IPS-NIHi7 (cell line): ENCODE measurements at regions not wholly inside any gene's neighbourhood (a gene's known extent, or its start where the extent isn't known, plus 50 kb on each side); places are given as distances from the start of the nearest gene placed in this dataset.

Experiments used
- DNase-seq: peaks from one replicate; pipeline ENCODE4 v3.0.0; 2012; ENCODE audit warnings: mixed read lengths; ENCODE audit errors: extremely low spot score

GRCh38 chr2:203789618-203790017, 78.0 kb upstream of the CTLA4 start:
- DNase-seq = no peak

- no peak for DNase-seq
Observed at GRCh38 chr2:203790134-203790852, 77.3 kb upstream of the CTLA4 start.

GRCh38 chr2:203796248-203797010, 71.1 kb upstream of the CTLA4 start:
- no peak for DNase-seq

- DNase-seq = no peak
Observed at GRCh38 chr2:203797276-203797675, 70.3 kb upstream of the CTLA4 start.

- DNase-seq = no peak
Observed at GRCh38 chr2:203797712-203798111, 69.9 kb upstream of the CTLA4 start.

GRCh38 chr2:203798296-203799087, 69.1 kb upstream of the CTLA4 start:
- no peak for DNase-seq

- no peak for DNase-seq
Observed at GRCh38 chr2:203799908-203800307, 67.7 kb upstream of the CTLA4 start.

GRCh38 chr2:203800783-203801182, 66.8 kb upstream of the CTLA4 start:
- DNase-seq = no peak

GRCh38 chr2:203802342-203803052, 65.1 kb upstream of the CTLA4 start:
- no peak for DNase-seq

- no peak for DNase-seq
Observed at GRCh38 chr2:203803053-203803429, 64.5 kb upstream of the CTLA4 start.

- DNase-seq = no peak
Observed at GRCh38 chr2:203804070-203804469, 63.5 kb upstream of the CTLA4 start.

- DNase-seq = no peak
Observed at GRCh38 chr2:203804764-203805485, 62.6 kb upstream of the CTLA4 start.

- no peak for DNase-seq
Observed at GRCh38 chr2:203805486-203805838, 62.1 kb upstream of the CTLA4 start.

- DNase-seq = no peak
Observed at GRCh38 chr2:203806761-203807160, 60.8 kb upstream of the CTLA4 start.

- DNase-seq = no peak
Observed at GRCh38 chr2:203808046-203808750, 59.4 kb upstream of the CTLA4 start.

GRCh38 chr2:203809084-203809521, 58.5 kb upstream of the CTLA4 start:
- DNase-seq = no peak

GRCh38 chr2:203809991-203810510, 57.5 kb upstream of the CTLA4 start:
- DNase-seq = no peak

- DNase-seq = no peak
Observed at GRCh38 chr2:203811491-203812221, 55.9 kb upstream of the CTLA4 start.
